Umbilical cord (tissue), 1 donor: ENCODE measurements at regions not wholly inside any gene's neighbourhood (a gene's known extent, or its start where the extent isn't known, plus 50 kb on each side); places are given as distances from the start of the nearest gene placed in this dataset.
A peak's percentile ranks its signal among the peaks of the same experiment; 100 is the strongest.
"Not testable (repeated sequence)": the region's sequence is repeated elsewhere in the genome, so short reads cannot be mapped to it uniquely, and the experiment has no call there.

Experiments used
- DNase-seq: peaks from one replicate; pipeline ENCODE4 v3.0.0-alpha.2; 2015; ENCODE audit warnings: low spot score

DNA sequence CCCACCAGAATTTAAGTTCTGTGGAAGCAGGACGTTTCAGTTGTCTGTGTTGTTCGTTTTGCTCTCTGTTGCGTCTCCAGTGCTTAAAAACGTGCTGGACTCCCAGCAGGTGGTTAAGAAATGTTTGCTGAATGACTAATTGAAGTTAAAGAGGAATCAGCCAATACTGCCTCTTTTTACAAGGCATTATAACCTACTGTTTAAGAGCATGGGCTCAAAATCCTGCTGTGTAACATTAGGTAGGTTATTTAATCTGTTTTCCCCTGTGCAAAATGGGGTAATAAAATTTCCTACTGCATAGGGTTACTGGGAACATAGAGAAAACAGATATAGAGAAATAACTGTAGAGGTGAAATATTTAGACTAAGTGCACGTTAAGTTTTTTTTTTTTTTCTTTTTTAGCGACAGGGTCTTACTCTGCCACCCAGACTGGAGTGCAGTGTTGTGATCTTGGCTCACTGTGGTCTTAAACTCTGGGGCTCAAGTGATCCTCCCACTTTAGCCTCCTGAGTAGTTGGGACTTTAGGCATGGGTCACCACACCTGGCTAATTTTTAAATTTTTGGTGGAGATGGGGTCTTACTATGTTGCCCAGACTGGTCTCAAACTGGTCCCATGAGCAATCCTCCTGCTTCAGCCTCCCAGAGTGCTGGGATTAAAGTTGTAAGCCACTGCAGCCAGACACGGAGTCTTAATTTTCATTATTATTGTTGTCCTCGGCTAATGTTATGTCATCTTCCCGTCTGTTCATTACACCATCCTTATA is 139.4 kb upstream of the PRICKLE1 start:
- DNase-seq: no peak

DNA sequence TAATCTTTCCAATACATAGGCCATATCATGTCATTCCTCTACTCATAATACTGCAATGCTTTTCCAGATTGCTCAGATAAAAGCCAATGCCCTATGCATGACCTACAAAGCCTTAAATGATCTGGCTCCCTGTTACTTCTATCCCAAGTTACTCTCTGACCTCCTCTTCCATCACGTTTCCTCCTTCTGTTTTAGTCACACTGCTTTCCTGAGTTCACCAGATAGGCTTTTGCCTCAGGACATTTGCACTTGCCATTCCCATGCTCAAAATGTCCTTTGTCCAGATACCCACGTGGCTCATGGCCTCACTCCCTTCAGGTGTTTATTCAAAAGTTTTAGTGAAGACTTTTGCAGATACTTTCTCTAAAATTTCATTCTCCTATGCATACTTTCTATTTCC is 138.7 kb upstream of the PRICKLE1 start:
- DNase-seq: no peak

DNA sequence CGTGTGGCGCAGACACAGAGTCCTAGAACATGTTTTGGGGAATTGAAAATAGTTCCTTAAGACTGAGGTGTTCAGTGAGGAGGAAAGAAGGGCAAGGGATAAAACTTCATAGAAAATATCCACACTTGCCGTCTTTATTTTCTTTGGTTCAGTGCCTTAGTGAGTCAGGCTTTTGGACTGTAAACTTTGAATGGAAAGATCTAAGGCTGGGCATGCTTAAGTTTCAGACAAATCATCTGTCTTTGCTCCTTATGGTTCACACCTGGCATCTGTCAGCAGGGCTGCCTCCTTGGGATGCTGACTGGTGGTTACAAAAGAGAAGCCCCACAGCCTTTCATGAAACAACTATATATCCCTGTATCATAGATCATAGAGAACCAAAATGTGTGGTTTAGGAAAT is 136.3 kb upstream of the PRICKLE1 start:
- DNase-seq: no peak

DNA sequence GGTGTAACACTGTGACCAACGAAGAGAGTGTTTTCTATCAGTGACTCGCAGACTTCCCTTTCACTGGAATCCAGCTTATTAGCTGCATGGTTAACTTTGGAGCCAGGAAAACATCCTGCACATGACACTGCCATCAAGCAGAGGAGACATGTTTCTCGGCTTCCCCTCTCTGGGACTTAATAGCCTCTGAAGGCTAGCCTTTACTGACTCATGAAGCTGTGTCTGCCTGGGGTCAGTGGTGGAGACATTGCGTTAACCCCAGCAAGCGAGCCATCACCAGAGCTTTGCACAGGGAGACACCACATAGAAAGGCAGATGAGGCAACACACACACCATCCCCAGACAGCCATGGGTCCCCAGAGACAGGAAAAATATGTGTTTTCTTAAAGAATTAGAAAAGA is 126.9 kb upstream of the PRICKLE1 start:
- DNase-seq: no peak

DNA sequence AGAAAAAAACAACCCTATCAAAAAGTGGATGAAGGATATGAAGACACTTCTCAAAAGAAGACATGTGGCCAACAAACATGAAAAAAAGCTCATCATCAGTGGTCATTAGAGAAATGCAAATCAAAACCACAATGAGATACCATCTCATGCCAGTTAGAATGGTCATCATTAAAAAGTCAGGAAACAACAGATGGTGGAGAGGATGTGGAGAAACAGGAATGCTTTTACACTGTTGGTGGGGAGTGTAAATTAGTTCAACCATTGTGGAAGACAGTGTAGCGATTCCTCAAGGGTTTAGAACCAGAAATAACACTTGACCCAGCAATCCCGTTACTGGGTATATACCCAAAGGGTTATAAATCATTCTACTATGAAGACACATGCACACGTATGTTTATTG is 124.0 kb upstream of the PRICKLE1 start:
- DNase-seq: not testable (repeated sequence)

DNA sequence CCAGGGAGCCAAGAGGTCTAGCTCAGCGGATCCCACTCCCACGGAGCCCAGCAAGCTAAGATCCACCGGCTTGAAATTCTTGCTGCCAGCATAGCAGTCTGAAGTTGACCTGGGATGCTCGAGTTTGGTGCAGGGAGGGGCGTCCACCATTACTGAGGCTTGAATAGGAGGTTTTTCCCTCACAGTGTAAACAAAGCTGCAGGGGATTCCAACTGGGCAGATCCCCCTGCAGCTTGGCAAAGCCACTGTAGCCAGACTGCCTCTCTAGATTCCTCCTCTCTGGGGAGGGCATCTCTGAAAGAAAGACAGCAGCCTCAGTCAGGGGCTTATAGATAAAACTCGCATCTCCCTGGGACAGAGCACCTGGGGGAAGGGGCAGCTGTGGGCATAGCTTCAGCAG is 118.8 kb upstream of the PRICKLE1 start:
- DNase-seq: not testable (repeated sequence)

DNA sequence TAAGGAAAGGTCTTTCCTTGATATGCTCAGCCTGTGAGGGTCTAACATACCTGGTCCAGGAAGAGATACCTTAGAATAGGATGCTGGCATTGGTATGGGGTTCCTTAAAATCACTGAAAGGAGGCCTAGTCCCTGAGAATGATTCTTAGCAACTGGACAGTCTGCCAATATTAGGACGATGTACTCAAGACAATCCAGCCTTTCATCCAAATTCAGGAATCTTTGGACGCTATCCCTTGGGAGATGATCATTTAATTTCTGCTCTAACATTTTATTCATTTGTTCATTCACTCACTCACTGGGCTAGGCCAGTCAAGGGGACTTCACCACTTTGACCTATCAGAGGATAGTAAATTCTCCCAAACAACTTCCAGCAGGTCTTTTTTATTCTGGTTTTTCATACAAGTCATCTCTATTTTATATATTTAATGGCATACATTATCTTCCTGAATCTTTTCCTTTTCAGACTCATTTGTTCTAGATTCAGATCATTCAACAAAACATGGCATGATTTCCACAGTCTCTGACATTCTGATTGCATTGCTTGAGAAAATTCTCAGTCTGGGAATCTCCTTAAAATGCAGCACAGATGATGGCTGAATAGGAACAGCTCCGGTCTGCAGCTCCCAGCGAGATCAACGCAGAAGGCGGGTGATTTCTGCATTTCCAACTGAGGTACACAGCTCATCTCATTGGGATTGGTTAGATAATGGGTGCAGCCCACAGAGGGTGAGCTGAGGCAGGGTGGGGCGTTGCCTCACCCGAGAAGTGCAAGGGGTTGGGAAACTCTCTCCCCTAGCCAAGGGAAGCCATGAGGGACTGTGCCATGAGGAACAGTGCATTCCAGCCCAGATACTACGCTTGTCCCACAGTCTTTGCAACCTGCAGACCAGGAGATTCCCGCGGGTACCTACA is 118.0 kb upstream of the PRICKLE1 start:
- no peak for DNase-seq

DNA sequence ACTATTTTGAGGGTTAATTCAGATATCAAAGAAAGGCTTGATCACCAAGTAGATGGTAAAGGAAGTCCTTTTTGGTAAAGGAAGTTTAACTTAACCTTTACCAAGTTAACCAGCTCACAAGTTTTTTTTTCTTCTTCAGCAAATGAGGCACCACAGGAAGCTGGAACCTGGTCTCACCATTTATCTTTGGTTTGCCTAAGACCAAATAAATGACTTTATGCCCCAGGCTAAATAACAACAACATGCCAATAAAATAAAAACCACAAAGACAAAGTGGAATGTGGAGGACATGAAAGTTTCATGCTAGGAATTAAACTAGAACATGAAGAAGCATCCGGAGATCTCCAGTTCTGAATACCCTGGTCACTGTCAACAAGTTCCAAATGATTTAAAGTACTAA is 116.8 kb upstream of the PRICKLE1 start:
- DNase-seq: no peak

DNA sequence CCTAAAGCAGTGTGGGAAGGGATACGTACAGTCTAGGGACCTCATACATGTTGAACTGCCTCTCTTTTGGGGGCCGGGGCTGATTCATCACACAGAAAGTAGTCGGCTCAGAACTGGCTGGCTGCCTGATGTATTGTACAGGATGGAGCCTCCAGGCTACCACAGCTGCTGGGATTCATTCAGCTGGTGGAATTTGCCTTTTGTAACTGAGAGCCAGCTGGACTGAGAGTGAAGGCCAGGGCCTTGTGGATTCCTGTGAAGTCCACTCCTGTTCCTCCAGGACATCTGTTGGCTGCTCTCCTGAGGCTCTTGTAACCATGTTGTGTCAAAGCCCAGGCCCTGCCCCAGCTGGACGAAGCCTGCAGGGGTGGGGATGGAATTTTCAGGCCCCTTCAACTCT is 116.3 kb upstream of the PRICKLE1 start:
- DNase-seq: peak; percentile 77

DNA sequence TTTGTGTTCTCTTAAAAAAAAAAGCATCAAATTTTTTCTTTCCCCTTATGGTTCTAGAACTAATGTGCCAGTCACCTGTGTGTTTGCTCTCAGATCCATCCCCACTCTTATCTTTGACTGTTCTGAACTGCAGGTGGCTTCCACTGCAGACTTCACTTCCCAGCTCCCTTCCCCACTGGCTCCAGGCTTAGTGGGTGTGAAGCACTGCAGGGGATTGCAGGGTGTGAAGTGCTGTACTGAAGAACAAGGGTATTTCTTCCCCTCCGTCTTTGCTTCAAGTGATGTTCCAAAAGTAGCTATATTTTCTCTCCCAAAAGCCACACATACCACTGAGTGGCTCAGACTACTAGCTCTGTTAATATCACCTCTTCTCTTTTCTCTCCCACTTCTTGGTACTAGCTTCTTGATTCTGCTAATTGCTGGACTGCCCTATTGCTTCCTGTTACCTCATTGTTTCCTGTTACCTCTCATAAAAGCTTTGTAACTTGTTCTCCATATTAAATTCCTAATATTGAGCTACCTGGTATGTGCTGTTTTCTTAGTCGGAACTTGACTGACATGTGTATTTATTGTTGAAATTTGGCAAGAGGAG is 115.4 kb upstream of the PRICKLE1 start:
- DNase-seq: no peak

DNA sequence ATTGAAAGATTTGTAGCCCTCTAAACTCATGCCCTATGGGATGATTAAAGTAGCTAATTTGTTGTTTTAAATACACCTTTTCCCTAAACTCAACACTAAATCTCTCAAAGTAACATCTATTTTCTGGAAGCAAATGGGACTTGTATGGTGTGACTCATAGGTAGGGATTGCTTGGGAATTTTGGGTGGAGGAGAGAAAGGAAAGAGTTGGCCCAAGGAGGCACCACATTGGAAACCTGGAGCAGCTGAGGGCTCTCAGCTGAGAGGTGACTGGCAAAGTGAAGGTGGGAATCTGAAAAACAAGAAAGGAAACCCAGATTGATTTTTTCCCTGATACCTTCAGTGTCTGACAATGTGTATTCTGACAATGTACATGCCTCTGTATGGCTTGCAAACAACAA is 114.8 kb upstream of the PRICKLE1 start:
- no peak for DNase-seq

DNA sequence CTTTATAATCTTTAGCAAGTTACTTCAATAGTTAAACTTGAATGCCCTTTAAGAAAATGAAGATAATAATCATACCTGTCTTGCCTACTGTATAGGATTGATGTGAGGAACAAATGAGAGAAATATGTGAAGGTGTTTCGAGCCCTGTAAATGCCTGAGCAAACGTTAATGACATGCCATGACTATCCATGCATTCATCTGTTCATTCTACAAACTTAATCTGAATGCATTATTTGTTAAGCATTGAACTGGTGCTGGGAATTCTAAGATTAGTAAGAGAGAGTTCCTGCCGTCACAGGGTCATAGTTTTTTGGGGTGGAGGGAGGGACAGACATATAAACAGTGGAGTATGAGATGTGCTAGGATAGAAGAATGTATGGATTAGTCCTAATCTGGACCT is 111.5 kb upstream of the PRICKLE1 start:
- DNase-seq: no peak

DNA sequence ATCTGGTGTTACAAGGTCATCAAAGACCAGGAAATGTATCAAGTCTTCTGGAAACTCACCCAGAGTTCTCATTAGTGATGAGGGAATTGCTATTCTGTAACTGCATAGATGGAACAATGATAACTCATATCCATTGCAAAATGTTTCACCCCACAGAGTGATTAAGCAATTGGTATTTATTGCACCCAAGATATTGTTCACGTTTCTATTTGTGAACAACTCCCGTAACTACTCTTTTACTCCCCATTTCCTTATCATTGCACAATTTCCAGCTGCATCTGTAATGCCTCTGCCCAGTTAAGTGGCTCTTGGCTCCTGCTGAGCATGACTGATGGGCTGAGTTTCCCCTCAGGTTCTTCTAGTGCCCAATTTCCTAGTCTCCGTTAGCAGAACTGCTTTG is 108.7 kb upstream of the PRICKLE1 start:
- DNase-seq: no peak

DNA sequence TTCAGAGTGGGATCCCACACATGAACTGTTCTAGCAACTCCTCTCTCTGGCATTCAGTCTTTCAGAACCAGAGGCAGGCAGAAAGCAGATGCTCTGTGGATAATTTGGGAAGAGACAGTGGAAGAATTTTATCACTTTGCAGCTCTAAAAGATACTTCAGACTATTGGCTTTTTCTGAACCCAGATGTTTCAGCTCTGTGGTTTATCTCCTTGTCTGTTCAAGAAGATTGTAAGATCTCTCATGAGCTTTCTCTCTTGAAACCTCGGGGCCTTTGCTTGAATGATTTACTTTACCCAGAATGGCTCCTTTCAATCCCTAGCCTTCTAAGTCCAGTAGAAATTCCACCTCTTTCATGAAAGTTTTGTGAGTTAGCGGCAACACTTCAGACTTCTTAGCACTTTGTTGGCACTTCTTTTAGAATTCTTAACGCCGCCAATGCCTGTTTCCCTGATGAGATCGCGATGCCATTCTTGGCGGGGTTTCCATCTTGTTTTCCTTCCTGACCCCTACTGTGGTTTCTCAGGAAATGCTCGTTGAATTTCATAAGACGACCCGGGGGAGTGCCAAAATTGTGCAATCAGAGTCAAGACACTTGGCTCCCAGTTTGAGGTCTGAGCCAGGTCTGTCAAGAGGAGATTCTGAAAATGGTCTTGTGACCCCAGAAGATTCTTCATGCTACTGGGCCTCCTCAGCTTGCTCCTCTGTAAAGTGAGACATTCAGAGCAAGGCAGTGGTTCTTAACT is 107.0 kb upstream of the PRICKLE1 start:
- DNase-seq: peak; percentile 95

DNA sequence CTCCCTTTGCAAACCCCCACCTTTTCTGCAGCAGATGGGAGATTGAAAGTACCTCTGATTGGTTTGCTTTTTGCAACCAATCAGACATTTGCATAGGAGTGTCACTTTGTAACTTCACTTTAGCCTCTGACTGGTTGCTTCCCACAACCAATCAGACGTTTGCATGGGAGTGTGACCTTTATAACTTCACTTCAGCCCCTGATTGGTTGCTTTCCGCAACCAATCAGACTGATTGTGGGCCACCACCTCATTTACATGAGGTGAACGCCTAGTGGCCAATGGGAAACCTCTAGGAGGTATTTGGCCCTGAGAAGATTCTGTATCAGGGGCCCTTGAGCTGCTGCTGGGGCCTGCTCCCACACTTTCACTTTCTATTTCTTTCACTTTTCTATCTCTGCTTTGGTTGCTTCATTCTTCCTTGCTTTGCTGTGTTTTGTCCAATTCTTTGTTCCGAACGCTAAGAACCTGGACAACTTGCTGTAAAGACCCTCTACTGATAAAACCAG is 106.0 kb upstream of the PRICKLE1 start:
- no peak for DNase-seq

DNA sequence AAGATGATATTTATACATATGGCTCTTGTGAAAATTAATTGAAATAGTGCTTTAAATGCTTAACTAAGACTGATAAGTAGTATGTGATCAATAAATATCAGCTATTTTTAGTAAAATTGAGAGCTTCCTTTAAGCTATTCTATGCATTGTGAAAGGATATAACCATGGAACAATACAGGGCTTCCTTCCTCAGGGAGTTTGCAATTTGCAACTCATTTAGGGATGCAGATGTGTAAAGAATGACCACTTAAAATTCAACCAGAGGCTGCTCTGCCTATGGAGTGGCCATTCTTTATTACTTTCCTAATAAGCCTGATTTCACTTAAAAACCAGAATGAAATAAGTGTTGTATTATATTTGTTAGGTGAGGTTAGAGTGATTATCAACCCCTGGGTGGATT is 103.2 kb upstream of the PRICKLE1 start:
- DNase-seq: no peak

DNA sequence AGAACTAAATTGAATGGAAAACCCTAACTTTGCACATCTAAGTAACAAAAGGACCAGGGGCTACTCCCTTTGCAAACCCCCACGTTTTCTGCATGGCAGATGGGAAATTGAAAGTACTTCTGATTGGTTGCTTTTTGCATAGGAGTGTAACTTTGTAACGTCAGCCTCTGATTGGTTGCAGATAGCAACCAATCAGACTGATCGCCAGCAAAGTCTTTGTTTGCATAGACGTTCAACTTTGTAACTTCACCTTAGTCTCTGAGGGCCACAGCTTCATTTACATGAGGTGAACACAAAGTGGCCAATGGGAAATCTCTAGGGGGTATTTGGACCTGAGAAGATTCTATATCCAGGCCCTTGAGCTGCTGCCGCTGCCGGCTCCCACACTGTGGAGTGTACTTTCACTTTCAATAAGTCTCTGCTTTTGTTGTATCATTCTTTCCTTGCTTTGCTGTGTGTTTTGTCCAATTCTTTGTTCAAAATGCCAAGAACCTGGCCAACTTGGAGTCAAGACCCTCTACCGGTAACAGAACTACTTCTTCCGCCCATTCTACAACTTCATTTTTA is 102.5 kb upstream of the PRICKLE1 start:
- DNase-seq: no peak

DNA sequence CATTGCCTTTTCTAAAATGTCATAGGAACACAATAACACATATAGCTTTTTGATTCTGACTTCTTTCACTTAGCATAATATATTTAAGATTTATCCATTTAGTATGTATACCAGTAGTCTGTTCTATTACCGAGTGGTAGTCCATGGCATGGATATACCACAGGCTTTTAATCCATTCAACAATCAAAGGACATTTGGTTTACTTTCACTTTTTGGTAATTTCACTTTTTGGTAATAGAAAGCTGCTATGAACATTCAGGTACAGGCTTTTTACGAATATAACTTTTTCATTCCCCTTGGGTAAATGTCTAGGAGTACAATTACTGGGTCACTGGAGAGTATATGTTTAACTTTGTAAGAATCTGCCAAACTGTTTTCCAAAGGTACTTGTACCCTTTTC is 100.7 kb upstream of the PRICKLE1 start:
- no peak for DNase-seq

DNA sequence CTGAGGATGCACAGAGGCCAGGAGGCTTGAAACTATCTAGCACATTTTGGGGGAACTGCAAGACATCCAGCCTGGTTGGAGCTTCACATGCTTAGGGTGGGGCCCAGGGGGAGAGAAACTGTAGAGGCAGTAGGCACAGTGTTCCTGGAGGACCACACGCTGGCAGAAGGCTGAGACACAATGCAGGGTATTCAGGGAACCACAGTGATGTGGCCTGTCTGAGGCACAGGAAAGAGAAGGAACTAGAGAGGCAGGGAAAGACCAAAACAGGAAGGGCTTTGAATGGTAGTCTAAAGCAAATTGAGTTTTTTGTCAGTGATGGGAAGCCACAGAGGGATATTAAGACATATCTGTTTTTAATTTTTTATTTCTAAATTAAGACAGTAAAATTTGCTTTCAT is 100.2 kb upstream of the PRICKLE1 start:
- DNase-seq: no peak

DNA sequence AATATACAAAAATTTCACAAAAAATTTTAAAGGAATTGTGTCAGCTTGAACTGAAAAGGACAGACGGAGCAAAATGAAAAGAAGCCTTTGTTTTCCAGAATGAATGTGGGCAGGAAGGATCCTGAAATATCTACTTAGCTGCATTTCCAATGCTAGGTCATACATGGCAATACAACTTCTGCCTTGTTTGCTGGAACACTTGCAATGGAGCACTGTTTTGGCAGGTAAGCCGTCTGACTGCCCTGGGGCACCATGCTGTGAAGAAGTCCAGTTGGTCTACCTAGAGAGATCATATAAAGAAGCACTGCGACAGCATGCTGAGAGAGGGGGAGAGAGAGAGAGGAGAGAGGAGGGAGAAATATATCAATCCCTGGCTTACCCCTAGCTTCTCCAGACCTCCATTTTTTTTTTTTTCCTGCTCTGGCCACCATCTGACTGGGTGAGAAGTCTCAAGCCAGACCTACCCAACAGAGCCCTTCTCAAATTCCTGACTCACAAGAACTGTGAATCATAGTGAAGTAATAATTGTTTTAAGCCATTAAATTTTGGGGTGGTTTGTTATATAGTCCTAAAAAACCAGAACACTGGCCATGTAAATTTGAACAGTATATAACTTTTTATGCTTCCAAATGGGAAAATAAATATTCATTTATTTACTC is 97.1 kb upstream of the PRICKLE1 start:
- no peak for DNase-seq

DNA sequence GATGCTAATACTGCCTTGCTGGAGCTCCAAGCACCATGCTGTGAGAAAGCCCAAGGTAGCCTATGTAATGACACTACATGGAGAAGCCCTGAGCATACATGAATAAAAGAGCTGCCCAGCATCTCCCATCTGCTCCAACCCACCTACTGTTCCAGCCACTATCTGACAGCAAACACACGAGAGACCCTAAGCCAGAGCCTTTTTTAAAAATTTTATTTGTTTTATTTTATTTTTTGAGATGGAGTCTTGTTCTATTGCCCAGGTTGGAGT is 95.2 kb upstream of the PRICKLE1 start:
- DNase-seq: no peak
